K562 (cell line): ENCODE measurements at regions not wholly inside any gene's neighbourhood (a gene's known extent, or its start where the extent isn't known, plus 50 kb on each side); places are given as distances from the start of the nearest gene placed in this dataset.
A peak's percentile ranks its signal among the peaks of the same experiment; 100 is the strongest.

ENCODE experiments used
- ATAC-seq: fragments of 200-7000 bp; cut with Tn5 transposase; 3 replicates; pipeline ENCODE4 v1.9.1; 2020; ENCODE audit warnings: moderate library complexity
- BruUV-seq: library from RNA; stranded (reverse); fragments of 400-500 nt; replicated peaks from 2 replicates; lab custom pipeline; 2021; lab: Mats Ljungman, UMichigan
- CTCF ChIA-PET: fragments of 300-600 bp; formaldehyde crosslinking; extraction: SDS; loops from one replicate; lab custom pipeline; 2021; ENCODE audit warnings: low intra/inter-chr PET ratio; lab: Yijun Ruan, JAX
- POLR2A ChIA-PET: fragments of 300-600, 350-650 bp; sonication (Branson Sonifier 250); formaldehyde crosslinking; extraction: SDS; loops from one replicate; lab custom pipeline; 2021; ENCODE audit warnings: antibody characterized with exemption, inconsistent platforms; lab: Yijun Ruan, JAX
- DNase-seq, 4 experiments: peaks; one replicate each; pipeline versions ENCODE4 v3.0.0 to v3.0.0-alpha.2; 2011 to 2018; ENCODE audit warnings: low spot score in 3 of 4, mixed read lengths in 3 of 4; ENCODE audit errors: extremely low read depth in 1 of 4
- FAIRE-seq: peaks from 2 replicates; lab custom pipeline; 2011; peaks lifted over from hg19 to GRCh38; lab: Jason Lieb, UNC
- H2AFZ ChIP-seq: 2 replicates; pipeline ENCODE4 v1.6.0; 2011; ENCODE audit warnings: low read depth, low read length, control low read depth, inconsistent platforms
- H3K27ac ChIP-seq: fragments of 200-600 bp; 3 replicates; pipeline ENCODE4 v1.8.0; 2011; ENCODE audit warnings: low read depth, mild to moderate bottlenecking, control low read depth, inconsistent platforms, low read length, moderate library complexity, mixed read lengths; ENCODE audit errors: extremely low read depth
- H3K27me3 ChIP-seq, 2 experiments: fragments of 300-600 bp in 1 of 2; 2 replicates in 1 of 2; 3 replicates in 1 of 2; pipeline versions ENCODE4 v1.6.0 to v1.8.0; 2011; ENCODE audit warnings: inconsistent platforms in 2 of 2, low read length in 2 of 2, mild to moderate bottlenecking in 1 of 2, mixed read lengths in 1 of 2, moderate library complexity in 1 of 2; ENCODE audit not compliant: control insufficient read depth in 2 of 2, insufficient read depth in 2 of 2
- H3K36me3 ChIP-seq: fragments of 300-600 bp; 3 replicates; pipeline ENCODE4 v1.8.0; 2011; ENCODE audit warnings: mild to moderate bottlenecking, low read length, inconsistent platforms; ENCODE audit not compliant: control insufficient read depth, insufficient read depth
- H3K4me1 ChIP-seq, 2 experiments: fragments of 200-600 bp in 1 of 2; replicated peaks in 1 of 2; 2 replicates in 1 of 2; 3 replicates in 1 of 2; pipeline versions ENCODE4 v1.5.1 to v1.8.0; 2011; ENCODE audit warnings: inconsistent platforms in 2 of 2, low read length in 2 of 2, mild to moderate bottlenecking in 1 of 2, mixed read lengths in 1 of 2, moderate library complexity in 1 of 2; ENCODE audit not compliant: control insufficient read depth in 2 of 2, insufficient read depth in 2 of 2
- H3K4me2 ChIP-seq: 2 replicates; pipeline ENCODE4 v1.6.1; 2011; ENCODE audit warnings: low read length, control low read depth, inconsistent platforms, mixed read lengths; ENCODE audit not compliant: insufficient read depth
- H3K4me3 ChIP-seq: fragments of 200-600 bp; sonication (generic), shearing (Covaris generic); 2 replicates; pipeline ENCODE4 v1.5.1; 2016; ENCODE audit warnings: control low read depth, inconsistent platforms
- H3K79me2 ChIP-seq: fragments of 200-600 bp; 3 replicates; pipeline ENCODE4 v1.8.0; 2011; ENCODE audit warnings: low read length, inconsistent platforms; ENCODE audit not compliant: control insufficient read depth, insufficient read depth
- H3K9ac ChIP-seq, 2 experiments: 2 replicates each; pipeline versions ENCODE4 v1.6.0 to v1.6.1; 2011; ENCODE audit warnings: low read depth in 2 of 2, low read length in 2 of 2, control low read depth in 1 of 2, inconsistent platforms in 1 of 2, mild to moderate bottlenecking in 1 of 2, mixed read lengths in 1 of 2; ENCODE audit not compliant: insufficient read depth in 1 of 2
- H3K9me1 ChIP-seq: one replicate; pipeline ENCODE4 v1.6.0; 2011; ENCODE audit warnings: inconsistent platforms, mild to moderate bottlenecking, low read length, moderate library complexity; ENCODE audit not compliant: control insufficient read depth, insufficient read depth
- H3K9me3 ChIP-seq: replicated peaks from 2 replicates; pipeline ENCODE4 v1.5.1; 2011; ENCODE audit warnings: low read depth, low read length, inconsistent platforms; ENCODE audit not compliant: control insufficient read depth, insufficient read depth
- H4K20me1 ChIP-seq: replicated peaks from 2 replicates; pipeline ENCODE4 v1.6.1; 2011; ENCODE audit warnings: low read length, inconsistent platforms, mixed read lengths; ENCODE audit not compliant: control insufficient read depth, insufficient read depth
- ARHGAP35 ChIP-seq: fragments of 450-650 bp; IDR thresholded peaks from 2 replicates; pipeline ENCODE4 v1.6.1; 2018; ENCODE audit not compliant: partially characterized antibody
- ATF6 ChIP-seq: sonication (generic); formaldehyde crosslinking; IDR thresholded peaks from 2 replicates; pipeline ENCODE4 v1.4.0; 2020; ENCODE audit warnings: mild to moderate bottlenecking, missing genetic modification reagents
- ETV1 ChIP-seq: fragments of 450-650 bp; conservative IDR thresholded peaks from 2 replicates; pipeline ENCODE4 v1.6.1; 2016; ENCODE audit warnings: missing genetic modification characterization, control low read depth, low read depth, missing compliant biosample characterization
- GTF3C2 ChIP-seq: IDR thresholded peaks from 3 replicates; pipeline ENCODE4 v1.6.1; 2011; ENCODE audit warnings: borderline replicate concordance, mild to moderate bottlenecking, moderate library complexity; ENCODE audit not compliant: insufficient read length; ENCODE audit errors: extremely low read depth
- MEIS2 ChIP-seq: fragments of 450-650 bp; IDR thresholded peaks from 2 replicates; pipeline ENCODE4 v1.6.1; 2014; ENCODE audit warnings: mild to moderate bottlenecking; ENCODE audit not compliant: partially characterized antibody
- NFE2 ChIP-seq: IDR thresholded peaks from 2 replicates; pipeline ENCODE4 v1.6.1; 2014; ENCODE audit warnings: antibody characterized with exemption, low read depth
- PHTF2 ChIP-seq: fragments of 250-450 bp; sonication (Bioruptor Pico); IDR thresholded peaks from 2 replicates; pipeline ENCODE4 v1.5.0; 2021; ENCODE audit warnings: mild to moderate bottlenecking
- POLR2AphosphoS2 ChIP-seq: IDR thresholded peaks from 2 replicates; pipeline ENCODE4 v1.6.1; 2012; ENCODE audit warnings: low read length, improper control_type of control experiment
- RBBP5 ChIP-seq: fragments of 200-600 bp; sonication (generic); IDR thresholded peaks from 2 replicates; pipeline ENCODE4 v1.6.1; 2012; ENCODE audit warnings: borderline replicate concordance, mild to moderate bottlenecking, low read length, control low read depth, inconsistent platforms; ENCODE audit not compliant: insufficient read depth, poor library complexity, severe bottlenecking
- SUPT5H ChIP-seq: fragments of 450-650 bp; IDR thresholded peaks from 2 replicates; pipeline ENCODE4 v1.6.1; 2016
- ZC3H8 ChIP-seq: fragments of 450-650 bp; IDR thresholded peaks from 2 replicates; pipeline ENCODE4 v1.6.1; 2017
- ZNF175 ChIP-seq: fragments of 200-800 bp; sonication (Bioruptor generic); IDR thresholded peaks from 2 replicates; pipeline ENCODE4 v1.6.1; 2016; ENCODE audit warnings: low read depth, mild to moderate bottlenecking, missing genetic modification characterization, missing compliant biosample characterization
- WGBS: fragments of 100-300 bp; shearing (Covaris generic); methylation state at CpG from one replicate; pipeline ENCODE4 v1.1.6; 2016; ENCODE audit warnings: low coverage, mixed read lengths; ENCODE audit not compliant: insufficient coverage; ENCODE audit errors: missing lambda C conversion rate; 5-methylcytosine and 5-hydroxymethylcytosine counted together
- in situ Hi-C: fragments of 300-500 bp; cut with MboI; formaldehyde crosslinking; loops from 4 replicates; pipeline ENCODE4 v1.15.0; 2018; ENCODE audit warnings: inconsistent platforms, mixed read lengths
- intact Hi-C: fragments of 100-400 bp; cut with micrococcal nuclease; formaldehyde crosslinking; loops from 2 replicates; pipeline ENCODE4 v1.14.2; 2022
- TF ChIP-seq, protein P1 (sequence below): fragments of 200-800 bp; sonication (Bioruptor generic); IDR thresholded peaks from 2 replicates; pipeline ENCODE4 v1.6.1; 2016; ENCODE audit warnings: missing genetic modification characterization, missing compliant biosample characterization

DNA sequence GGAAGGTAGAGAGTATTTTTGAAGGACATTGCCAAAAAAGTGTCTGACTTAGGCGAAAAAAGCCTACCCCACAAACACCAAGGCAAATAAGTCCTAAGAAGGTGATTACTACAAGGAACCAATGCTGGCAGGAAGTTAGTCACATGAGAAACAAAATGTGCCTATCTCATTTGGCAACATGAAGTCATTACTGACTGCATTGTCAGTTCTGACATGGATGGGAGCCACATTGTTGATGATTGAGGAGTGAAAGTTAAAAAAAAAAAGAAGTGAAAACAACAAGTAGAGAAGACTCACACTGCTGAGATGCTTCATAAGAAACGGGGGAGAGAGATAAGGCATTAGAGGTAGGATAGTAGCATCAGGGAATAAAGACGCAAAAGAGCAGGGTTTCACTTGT lies 141.5 kb upstream of the FAT3 start:
- H3K36me3 ChIP-seq, result no peaks in the 10 kb centered on the region
- no peaks in the 10 kb centered on the region for H3K27me3 ChIP-seq
- FAIRE-seq, result no peak
- in situ Hi-C loops (no loop called here), intact Hi-C loops (no loop called here)
- CTCF ChIA-PET, result no interaction called here
- no peak overlapping the region for H2AFZ ChIP-seq
- H4K20me1 ChIP-seq, result no peaks in the 10 kb centered on the region
- no TSS peak for BruUV-seq
- H3K4me1 ChIP-seq, result no peaks in the 10 kb centered on the region
- no peaks in the 10 kb centered on the region for H3K79me2 ChIP-seq
- no peaks in the 10 kb centered on the region for H3K9me3 ChIP-seq
- H3K9me1 ChIP-seq, result no peaks in the 10 kb centered on the region
- peak; percentile 58; the same call in 2 of the 3 replicates for ATAC-seq
- peak in 1 of 4 experiments; percentile 24 for DNase-seq
- H3K4me3 ChIP-seq, result no peak overlapping the region
- POLR2A ChIA-PET, result no interaction called here
- H3K4me2 ChIP-seq, result peak overlapping the region; percentile 18; the same call in 1 of the 2 replicates
- no peak overlapping the region for H3K9ac ChIP-seq
- WGBS, result 6% methylated on average over 3 of the region's 3 CpGs
- H3K27ac ChIP-seq, result peak overlapping the region; percentile 66; the same call in 2 of the 3 replicates
- peak; percentile 82 for TF ChIP-seq ETV1 (tag)
- no peak for TF ChIP-seq POLR2AphosphoS2
- TF ChIP-seq, protein P1, sequence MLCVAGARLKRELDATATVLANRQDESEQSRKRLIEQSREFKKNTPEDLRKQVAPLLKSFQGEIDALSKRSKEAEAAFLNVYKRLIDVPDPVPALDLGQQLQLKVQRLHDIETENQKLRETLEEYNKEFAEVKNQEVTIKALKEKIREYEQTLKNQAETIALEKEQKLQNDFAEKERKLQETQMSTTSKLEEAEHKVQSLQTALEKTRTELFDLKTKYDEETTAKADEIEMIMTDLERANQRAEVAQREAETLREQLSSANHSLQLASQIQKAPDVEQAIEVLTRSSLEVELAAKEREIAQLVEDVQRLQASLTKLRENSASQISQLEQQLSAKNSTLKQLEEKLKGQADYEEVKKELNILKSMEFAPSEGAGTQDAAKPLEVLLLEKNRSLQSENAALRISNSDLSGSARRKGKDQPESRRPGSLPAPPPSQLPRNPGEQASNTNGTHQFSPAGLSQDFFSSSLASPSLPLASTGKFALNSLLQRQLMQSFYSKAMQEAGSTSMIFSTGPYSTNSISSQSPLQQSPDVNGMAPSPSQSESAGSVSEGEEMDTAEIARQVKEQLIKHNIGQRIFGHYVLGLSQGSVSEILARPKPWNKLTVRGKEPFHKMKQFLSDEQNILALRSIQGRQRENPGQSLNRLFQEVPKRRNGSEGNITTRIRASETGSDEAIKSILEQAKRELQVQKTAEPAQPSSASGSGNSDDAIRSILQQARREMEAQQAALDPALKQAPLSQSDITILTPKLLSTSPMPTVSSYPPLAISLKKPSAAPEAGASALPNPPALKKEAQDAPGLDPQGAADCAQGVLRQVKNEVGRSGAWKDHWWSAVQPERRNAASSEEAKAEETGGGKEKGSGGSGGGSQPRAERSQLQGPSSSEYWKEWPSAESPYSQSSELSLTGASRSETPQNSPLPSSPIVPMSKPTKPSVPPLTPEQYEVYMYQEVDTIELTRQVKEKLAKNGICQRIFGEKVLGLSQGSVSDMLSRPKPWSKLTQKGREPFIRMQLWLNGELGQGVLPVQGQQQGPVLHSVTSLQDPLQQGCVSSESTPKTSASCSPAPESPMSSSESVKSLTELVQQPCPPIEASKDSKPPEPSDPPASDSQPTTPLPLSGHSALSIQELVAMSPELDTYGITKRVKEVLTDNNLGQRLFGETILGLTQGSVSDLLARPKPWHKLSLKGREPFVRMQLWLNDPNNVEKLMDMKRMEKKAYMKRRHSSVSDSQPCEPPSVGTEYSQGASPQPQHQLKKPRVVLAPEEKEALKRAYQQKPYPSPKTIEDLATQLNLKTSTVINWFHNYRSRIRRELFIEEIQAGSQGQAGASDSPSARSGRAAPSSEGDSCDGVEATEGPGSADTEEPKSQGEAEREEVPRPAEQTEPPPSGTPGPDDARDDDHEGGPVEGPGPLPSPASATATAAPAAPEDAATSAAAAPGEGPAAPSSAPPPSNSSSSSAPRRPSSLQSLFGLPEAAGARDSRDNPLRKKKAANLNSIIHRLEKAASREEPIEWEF, result no peak
- peak; percentile 75 for TF ChIP-seq MEIS2
- TF ChIP-seq RBBP5, result no peak
- no peak for TF ChIP-seq GTF3C2
- TF ChIP-seq NFE2, result 0 out of 2 replicates have a peak, but pooled peaks have one; percentile 22
- no peak for TF ChIP-seq ZC3H8
- no peak for TF ChIP-seq SUPT5H
- no peak for TF ChIP-seq PHTF2 (CRISPR knock-in tag)
- peak; percentile 76; the same call in 1 of the 2 replicates for TF ChIP-seq ZNF175 (CRISPR knock-in tag)
- TF ChIP-seq ATF6 (CRISPR knock-in tag), result no peak
- no peak for TF ChIP-seq ARHGAP35
